HL-60 (cell line): ENCODE measurements at regions not wholly inside any gene's neighbourhood (a gene's known extent, or its start where the extent isn't known, plus 50 kb on each side); places are given as distances from the start of the nearest gene placed in this dataset.
"Not testable (repeated sequence)": the region's sequence is repeated elsewhere in the genome, so short reads cannot be mapped to it uniquely, and the experiment has no call there.

ENCODE experiments used
- POLR2AphosphoS5 ChIP-seq: IDR thresholded peaks from 2 replicates; pipeline ENCODE4 v1.6.1; 2012; ENCODE audit warnings: low read depth
- TF ChIP-seq, protein P1 (sequence below): IDR thresholded peaks from one replicate; pipeline ENCODE4 v1.5.1; 2011; ENCODE audit warnings: low read length, control low read depth, inconsistent platforms; ENCODE audit not compliant: insufficient read depth
- TF ChIP-seq, protein P2 (sequence below): IDR thresholded peaks from 2 replicates; pipeline ENCODE4 v1.6.1; 2012; ENCODE audit warnings: low read depth; ENCODE audit not compliant: insufficient replicate concordance

DNA sequence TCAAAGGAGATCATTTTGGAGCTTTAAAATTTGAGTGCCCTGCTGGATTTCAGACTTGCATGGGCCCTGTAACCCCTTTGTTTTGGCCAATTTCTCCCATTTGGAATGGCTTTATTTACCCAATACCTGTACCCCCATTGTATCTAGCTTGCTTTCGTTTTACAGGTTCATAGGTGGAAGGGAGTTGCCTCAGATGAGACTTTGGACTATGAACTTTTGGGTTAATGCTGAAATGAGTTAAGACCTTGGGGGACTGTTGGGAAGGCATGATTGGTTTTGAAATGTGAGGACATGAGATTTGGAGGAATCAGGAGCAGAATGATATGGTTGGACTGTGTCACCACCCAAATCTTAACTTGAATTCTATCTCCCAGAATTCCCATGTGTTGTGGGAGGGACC is 250.6 kb downstream of the MFSD1 start:
- TF ChIP-seq, protein P1, sequence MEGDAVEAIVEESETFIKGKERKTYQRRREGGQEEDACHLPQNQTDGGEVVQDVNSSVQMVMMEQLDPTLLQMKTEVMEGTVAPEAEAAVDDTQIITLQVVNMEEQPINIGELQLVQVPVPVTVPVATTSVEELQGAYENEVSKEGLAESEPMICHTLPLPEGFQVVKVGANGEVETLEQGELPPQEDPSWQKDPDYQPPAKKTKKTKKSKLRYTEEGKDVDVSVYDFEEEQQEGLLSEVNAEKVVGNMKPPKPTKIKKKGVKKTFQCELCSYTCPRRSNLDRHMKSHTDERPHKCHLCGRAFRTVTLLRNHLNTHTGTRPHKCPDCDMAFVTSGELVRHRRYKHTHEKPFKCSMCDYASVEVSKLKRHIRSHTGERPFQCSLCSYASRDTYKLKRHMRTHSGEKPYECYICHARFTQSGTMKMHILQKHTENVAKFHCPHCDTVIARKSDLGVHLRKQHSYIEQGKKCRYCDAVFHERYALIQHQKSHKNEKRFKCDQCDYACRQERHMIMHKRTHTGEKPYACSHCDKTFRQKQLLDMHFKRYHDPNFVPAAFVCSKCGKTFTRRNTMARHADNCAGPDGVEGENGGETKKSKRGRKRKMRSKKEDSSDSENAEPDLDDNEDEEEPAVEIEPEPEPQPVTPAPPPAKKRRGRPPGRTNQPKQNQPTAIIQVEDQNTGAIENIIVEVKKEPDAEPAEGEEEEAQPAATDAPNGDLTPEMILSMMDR, result not testable (repeated sequence)
- TF ChIP-seq POLR2AphosphoS5, result not testable (repeated sequence)
- TF ChIP-seq, protein P2, sequence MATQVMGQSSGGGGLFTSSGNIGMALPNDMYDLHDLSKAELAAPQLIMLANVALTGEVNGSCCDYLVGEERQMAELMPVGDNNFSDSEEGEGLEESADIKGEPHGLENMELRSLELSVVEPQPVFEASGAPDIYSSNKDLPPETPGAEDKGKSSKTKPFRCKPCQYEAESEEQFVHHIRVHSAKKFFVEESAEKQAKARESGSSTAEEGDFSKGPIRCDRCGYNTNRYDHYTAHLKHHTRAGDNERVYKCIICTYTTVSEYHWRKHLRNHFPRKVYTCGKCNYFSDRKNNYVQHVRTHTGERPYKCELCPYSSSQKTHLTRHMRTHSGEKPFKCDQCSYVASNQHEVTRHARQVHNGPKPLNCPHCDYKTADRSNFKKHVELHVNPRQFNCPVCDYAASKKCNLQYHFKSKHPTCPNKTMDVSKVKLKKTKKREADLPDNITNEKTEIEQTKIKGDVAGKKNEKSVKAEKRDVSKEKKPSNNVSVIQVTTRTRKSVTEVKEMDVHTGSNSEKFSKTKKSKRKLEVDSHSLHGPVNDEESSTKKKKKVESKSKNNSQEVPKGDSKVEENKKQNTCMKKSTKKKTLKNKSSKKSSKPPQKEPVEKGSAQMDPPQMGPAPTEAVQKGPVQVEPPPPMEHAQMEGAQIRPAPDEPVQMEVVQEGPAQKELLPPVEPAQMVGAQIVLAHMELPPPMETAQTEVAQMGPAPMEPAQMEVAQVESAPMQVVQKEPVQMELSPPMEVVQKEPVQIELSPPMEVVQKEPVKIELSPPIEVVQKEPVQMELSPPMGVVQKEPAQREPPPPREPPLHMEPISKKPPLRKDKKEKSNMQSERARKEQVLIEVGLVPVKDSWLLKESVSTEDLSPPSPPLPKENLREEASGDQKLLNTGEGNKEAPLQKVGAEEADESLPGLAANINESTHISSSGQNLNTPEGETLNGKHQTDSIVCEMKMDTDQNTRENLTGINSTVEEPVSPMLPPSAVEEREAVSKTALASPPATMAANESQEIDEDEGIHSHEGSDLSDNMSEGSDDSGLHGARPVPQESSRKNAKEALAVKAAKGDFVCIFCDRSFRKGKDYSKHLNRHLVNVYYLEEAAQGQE, result not testable (repeated sequence)
